ENCODE measurements at regions not wholly inside any gene's neighbourhood (a gene's known extent, or its start where the extent isn't known, plus 50 kb on each side); places are given as distances from the start of the nearest gene placed in this dataset.
"Not testable (repeated sequence)": the region's sequence is repeated elsewhere in the genome, so short reads cannot be mapped to it uniquely, and the experiment has no call there.

DNA sequence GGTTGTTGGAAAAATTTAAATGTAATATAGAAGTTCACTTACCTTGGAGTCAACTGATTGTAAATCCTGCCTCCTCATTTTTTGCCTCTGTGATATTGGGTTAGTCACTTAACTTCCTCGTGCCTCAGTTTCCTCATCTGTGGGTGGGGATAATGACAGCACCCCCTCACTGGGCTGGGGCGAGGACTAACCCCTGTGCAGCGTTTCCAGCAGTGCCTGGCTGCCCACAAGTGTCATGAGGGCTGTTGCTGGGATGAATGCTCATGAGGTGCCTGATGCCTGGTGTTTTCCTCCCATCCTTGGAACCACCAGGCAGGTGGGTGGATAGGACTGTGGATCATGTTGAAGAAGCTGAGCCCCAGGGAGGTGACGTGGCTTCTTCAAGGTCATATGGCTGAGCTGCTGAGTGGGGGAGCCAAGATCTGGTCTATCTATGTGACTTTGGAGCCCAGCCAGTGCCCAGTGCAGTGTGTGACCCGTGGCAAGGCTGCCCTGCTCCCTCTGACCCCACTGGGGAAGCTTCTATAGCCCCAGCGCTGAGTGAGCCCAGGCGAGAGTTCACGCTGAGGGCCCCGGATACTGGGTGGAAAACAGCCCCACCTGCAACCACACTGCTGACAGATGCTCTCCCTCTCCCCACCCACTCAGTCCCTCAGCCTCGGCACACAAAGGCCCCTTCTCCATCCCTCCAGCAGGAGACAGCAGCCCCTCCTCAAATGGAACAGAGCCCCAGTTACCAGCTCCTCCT lies 446.0 kb downstream of the PTPRU start:
- DNase-seq, result no peak

DNA sequence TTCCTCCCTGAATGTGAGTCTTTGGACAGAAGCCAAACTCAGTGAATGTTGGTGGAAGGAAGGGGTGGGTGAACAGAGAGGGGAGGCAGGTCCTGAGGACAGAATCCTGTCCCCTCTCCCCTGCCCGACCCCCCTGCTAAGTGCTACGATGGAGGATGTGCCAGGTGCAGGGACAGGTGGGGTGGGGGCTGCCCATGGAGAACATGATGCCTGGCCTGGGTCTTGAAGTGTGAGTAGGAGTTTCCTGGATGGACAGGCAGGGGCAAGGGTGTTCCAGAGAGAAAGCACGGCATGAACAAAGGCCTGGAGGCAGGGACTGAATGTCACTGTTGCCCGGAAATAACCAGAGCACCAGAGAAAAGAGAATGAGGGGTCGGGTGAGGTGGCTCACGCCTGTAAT lies 445.1 kb downstream of the PTPRU start:
- not testable (repeated sequence) for DNase-seq

DNA sequence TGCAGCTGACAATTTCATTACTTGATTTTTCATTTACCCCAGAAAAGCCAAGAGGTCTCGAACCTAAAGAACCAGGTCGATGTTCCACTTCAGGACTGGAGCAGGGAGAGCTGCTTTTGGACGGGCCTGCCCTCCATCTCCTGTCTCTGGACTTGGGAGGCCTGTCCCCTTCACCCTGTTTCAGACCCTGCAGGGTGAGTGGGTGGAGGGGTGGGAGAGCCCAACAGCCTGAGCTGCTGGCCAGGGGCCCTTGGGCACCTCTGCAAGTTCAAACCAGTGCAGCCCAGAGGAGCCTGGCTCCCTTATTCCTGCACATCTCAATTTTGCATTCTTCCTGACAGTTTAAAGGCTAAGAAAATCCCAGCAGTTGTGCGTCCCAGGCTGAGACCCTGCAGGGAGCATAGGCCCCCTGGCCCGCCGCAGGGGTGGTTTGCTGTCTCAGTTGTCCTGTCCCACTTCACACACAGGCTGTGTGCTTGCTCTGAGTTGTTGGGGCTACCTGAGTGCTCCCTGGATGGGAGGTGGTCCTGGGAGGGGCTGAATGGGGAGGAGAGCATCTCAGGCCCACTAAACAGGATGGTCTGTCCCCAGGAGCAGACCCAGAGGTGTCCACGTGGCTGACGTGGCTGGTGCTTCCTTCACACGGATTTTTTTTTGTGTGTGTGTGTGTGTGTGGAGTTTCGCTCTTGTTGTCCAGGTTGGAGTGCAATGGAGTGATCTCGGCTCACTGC lies 443.7 kb downstream of the PTPRU start:
- no peak for DNase-seq

DNA sequence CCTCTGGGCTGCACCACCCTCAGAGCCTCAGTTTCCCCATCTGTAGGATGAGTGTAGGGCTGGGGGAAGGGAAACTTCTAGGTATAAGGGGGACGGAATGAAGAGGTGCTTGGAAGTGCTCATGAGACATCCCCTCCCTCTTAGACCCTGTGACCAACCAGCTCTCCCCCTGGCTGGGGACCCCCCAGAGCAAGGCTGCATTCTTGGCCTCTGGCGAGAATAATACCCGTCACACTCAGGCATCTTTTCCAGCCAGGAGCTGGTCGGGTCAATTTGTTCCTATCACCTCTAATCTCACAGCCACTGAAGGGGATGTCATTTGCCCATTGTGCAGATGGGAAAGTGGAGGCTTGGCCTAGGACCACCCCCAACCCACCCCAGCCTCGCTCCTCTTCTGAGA lies 443.0 kb downstream of the PTPRU start:
- DNase-seq, result no peak

DNA sequence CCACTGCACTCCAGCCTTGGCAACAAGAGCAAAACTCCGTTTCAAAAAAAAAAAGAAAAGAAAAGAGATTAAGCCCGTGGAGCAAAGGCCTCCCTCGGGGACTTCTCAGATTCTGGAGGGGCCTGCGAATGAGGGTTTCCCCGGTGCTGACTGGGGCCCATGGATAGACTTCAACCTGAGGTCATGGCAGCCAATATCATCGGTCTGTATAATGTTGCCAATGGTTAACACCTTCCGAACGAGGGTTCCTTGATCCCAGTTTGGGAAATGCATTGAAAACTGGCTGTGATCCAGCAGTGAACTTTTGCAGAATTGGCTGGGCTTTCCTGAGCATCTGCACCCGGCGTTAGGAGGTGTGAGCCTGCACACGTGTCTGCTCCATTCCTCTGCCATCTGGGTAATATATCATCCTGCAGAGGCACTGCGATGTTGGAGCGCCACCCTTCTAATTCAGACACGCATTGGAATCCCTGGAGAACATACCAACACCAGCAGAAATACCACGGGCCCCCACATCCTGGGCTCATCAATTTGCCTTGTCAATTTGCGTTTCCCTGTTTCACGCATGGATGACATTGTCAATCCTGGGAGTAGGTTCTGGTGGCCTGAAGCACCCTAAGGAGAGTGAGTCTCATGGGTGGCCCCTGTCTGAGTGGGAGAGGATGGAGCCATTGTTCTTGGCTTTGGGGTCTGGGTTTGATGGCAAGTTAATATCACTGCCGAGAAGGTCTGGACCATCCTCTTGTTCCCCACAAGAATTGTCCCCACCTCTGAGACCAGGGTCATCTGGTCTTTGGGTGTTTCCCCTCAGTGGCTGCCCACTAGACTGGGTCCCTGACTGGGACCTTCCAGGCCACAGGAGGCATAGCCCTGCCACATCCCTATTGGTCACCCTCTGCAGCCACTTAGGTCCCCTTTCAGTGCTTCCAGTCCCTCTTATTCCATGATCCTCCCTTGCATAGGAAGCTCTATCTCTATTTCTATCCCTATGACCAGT lies 441.0 kb downstream of the PTPRU start:
- DNase-seq, result no peak

DNA sequence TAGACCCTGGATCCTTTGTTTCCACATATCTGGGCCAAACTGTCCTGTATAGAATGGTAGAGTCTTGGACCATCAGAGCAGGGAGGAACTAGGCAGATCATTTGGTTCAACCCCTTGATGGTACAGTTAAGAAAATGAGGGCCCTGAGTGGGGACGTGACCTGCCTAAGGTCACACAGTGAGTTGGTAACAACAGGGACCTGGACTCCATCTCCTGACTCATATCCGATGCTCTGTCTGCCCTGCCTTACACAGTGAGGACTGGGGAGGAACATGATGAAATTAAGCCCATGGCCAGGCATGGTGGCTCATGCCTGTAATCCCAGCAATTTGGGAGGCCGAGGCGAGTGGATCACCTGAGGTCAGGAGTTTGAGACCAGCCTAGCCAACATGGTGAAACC lies 440.2 kb downstream of the PTPRU start:
- no peak for DNase-seq

DNA sequence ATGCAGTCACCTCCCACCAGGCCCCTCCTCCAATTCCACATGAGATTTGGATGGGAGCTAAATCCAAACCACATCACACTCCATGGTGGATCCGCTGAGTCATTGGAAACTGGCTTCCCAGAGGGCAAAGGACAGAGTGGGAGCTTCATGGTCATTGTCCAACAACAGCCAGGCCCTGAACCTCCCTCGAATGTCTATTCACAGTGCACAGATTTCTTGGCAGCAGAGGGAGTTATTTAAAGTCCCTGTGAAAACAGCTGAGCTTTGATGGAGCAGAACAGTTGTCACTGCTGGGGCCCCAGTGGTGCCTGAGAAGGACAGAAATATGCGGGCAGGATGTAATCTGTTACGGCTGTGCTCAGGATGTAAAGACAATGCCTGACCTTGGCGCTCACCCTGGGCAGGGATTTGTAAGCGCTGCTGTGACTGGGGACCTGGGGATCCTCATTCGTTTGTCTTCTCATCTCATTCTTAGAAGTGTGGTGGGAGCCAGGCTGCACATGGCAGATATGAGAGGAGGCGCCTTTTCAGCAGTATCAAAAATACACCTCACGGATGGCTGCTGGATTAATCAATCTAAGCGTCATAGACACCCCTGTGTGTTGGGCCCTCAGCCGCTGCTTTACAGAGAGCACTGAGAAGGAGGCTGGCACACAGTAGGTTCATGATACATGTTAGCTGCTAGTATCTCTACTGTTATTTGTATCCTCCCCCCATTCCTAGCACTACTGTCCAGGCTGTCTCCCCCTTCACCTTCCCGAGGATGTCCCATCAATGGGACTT lies 439.4 kb downstream of the PTPRU start:
- no peak for DNase-seq

DNA sequence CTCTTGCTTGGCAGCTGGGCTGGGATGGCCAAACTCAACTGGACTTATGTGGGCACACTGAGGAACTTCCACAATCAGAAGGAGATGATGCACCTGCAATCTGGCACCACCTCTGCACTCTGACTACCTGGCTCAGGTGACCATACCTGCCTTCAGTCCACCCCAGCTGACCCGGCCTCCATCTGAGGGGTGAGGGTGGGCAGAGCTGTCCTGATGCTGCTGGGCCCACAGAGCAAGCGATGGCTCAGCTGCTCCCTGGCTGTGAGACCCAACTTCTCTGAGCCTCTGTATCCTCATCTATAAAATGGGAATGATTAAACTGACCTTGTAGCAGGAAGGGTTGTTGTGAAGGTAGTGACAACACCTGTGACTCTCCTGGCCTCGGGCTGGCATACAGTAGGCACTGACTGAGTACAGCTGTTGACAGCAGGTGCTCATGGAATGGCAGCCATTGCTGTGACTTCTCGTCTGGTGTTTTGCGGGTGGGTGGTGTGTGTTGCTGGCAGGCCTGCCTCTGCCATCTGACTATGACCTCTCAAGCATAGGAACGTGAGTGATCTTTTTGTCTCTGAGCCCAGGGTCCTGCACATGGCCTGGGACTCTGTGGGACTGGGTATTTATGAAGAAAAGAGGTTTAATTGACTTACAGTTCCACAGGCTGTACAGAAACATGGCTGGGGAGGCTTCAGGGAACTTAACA lies 438.5 kb downstream of the PTPRU start:
- DNase-seq, result no peak

DNA sequence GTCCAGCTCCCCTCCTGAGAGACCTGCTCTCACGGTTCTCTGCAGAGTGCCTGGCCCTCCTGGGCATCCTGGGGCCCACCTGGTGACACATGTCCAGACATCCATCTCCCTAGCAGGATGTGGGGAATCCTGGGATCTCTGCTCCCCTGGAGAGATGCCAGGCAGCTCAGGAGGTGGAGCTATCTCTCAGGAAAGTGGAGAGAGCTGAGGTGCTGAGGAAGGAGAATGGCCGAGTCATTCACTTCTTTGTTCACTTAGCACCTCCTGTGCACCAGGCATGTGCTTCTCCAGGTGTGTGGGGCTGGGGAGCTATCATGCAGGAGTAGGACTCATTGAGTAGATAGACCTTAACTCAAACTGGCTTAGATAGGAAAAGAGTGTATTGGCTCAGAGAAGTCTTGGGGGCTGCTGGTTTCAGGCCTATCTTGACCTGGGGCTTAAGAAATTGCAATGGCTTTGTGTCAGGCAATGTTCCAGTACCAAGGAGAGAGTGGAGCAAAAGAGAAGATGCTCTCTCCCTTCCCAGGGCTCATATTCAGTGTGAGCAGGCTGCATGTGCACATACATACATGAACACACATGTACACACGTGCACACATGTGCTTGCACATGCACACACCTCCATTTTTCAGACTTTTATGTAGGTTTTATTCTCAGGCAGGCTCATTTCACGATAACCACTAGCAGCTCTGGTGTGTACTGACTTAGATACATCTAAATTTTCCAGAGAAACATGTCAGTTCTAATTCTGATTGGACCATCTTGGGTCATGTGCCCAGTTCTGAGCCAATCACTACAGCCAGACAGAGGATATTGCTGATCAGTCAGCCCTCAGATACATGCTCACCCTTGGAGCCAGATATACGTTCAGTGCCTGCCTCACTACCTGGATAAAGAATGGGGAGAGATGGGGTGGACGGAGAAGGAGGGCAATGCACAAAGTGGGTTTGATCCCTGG lies 437.6 kb downstream of the PTPRU start:
- DNase-seq, result no peak

DNA sequence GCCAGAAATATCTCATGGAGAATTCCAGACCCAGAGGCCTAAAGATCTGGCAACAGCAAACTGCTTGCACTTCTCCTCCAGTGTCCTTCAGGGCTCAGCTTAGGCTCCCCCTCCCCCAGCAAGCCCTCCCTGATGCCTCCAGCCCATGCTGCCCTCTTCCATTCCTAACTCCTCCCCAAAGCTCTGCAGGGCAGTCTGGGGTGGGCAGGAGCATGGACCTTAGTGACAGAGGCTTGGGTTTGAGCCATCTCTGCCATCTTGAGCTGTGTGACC lies 436.8 kb downstream of the PTPRU start:
- DNase-seq, result no peak

DNA sequence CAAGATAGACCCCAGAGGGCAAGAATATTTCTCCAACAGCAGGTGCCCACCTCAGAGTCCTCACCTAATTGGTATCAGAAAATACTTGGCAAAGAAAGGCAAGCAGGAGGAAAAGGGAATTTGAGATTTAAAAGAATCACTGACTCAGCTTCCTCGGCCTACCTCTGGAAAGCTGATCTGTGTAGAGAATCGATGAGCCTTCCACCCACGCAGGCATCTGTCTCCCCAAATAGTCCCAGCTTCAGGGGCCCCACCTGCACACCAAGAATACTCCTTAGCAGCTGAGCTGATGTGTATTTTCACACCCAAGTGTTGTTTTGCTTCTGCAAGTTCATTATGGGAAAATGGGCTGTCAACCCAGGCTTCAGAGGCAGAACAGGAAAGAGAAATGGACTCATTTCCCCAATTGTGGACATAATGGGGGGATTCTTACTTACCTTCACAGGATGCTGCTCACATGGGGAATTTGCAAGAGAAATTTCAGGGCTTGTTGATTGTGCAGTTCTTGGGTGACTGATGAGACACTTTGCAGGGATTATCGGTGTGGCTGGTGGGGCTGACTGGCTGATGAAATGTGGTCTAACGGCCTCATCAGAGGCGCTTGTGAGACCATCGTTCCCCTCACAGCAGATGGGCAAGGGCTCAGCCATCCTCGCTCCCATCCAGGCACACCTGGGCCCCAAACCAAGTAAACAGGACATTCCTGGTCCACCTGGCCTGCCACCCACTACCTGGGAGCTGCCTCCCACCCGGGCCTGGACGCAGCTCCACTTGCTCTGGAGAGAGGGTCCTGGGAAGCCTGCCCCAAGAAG lies 436.3 kb downstream of the PTPRU start:
- no peak for DNase-seq

DNA sequence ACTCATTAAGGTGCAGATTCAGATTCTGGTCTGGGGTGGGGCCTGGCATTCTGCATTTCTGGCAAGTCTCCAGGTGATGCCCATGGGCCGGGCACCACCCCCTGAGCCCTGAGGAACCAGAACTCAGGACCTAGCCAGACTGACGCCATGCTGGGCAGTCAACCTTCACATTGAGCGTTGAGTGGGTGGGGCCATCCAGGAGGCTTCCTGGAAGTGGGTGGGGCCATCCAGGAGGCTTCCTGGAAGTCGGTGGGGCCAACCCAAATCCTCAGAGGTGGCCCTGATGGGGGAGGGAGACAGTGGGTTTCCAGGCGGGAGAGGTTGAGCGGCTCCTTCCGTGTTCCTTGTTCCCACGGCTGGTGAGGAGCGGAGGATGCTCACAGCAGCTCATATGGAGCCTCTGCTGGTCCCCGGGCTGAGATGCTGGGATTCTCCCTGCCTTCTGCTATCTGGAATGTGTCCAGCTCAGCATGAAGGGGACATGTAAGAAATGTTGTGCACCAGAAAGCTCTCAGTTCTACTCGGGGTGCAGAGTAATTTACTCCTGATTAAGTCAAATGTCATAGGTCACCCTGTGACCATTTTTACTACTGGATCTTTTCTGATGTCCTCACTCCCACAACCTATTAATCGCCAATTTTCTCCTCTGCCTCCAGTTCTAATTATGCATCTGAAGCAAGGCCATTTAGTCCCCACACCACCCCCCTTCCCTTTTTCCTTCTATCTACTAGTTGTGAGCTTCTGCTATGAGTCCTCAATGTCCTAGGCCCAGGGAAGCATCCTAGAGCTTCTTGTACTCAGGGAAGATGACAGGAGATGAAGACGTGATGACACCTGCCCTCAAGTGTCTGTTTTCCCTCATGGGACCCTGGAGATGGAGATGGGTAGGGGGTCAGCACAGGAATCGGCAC lies 435.4 kb downstream of the PTPRU start:
- DNase-seq, result no peak

DNA sequence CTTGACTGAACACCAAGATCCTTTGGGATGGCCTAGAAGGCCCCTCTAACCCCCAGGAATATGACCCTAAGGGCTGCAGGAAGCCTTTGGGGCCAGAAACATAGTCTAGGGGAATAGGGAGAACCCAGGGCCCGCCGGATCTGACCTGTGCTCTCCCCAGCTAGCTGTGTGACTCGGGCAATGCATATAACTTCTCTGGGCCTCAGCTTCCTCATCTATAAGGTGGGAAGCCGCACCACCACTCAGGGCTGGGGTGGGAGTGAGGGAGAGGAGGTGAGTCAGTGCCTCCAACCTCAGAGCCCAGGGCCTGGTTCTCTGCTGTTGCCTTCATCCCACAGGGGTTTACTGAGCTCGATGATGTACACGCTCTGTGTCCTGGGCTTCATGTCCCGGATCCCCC lies 434.4 kb downstream of the PTPRU start:
- DNase-seq, result no peak

DNA sequence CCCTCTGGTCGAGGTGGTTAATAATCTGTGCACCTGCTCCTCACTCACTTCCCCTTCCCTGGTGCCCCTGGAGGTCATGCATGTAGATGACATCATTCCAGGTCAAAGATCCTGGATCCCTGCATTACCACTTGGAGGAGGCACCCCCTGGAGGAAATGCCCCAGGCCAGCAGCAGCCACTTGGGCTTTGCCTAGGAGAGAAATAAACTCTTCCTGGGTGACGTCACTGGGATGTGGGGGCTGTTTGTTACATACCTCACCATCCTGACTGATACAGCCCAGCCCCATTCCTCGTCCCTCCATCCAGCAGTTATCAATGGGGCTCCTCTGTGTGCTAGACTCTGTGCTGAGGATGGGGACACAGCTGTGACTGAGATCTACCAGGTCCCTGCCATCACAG lies 433.6 kb downstream of the PTPRU start:
- no peak for DNase-seq

DNA sequence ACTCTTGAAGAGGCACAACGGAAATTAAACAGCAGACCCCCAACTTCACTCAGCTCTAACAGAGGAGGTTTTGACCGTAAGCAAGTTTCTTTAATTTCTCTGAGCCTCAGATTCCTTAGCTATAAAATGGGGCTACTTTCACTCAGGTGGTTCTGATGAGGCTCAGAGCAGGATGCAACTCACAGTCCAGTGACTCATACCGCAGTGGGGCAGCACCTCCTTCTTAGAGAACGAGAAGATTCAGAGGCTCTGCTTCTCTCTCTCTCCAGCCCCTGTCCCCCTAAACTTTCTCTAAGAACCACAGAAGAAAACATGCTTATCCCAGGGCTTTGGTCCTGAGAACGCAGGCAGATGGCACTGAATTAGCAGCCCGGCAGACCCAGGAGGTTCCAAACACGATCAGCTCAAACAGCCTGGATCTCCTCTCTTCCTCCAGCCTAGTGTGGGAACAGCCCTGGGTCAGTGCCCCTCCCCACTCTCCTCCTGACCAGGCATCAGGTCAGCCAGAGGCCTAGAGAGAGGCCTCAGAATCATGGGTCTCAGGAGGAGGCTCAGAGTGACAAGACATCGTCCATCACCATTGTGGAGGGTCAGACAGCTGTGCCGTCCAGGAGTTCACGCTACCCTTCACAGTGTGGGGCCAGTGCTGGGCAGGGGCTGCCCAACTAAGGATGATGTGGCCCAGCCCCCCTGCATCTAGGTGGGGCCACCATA lies 433.0 kb downstream of the PTPRU start:
- DNase-seq, result no peak

DNA sequence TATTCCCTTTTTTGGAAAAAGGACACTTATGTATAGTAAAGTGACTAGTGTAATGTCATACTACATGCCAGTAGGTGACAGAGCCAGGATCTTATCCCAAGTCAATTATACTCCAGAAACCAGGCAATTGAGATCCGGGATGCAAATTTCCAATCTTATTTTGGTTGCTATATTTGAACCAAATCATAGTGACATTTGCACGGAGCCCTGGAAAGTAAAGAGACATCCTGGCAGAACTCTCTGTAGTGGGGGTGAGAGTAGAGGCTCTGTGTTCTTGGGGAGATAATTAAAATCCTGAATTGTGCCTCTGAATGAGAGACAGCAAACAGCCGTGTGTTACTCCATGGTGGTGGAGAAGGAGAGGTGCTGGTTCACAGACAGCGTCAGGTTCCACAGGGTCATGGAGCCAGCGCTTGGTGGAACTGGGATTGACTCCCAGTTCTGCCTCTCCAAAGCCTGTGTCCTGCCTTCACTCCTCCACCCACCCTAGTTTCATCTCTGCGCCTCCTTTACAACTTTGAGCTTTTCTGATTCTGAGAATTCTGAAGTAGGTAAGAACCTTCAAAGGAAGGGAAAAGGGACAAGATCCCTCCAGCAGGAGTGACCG lies 432.3 kb downstream of the PTPRU start:
- no peak for DNase-seq

DNA sequence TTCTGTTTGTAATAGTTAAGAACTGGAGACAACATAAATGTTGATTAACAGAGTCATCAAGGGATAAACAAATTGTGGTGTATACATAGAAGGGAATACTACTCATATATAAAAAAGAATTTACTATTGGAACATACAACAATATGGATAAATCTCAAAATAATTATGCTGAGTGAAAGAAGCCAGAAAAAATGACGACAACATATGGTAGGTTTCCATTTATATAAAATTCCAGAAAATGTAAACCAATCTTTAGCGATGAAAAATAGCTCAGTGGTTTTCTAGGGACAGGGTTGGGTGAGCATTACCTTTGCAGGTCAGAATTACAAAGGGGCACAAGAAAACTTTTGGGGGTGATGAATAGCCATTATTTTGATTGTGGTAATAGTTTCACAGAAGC lies 431.6 kb downstream of the PTPRU start:
- no peak for DNase-seq

DNA sequence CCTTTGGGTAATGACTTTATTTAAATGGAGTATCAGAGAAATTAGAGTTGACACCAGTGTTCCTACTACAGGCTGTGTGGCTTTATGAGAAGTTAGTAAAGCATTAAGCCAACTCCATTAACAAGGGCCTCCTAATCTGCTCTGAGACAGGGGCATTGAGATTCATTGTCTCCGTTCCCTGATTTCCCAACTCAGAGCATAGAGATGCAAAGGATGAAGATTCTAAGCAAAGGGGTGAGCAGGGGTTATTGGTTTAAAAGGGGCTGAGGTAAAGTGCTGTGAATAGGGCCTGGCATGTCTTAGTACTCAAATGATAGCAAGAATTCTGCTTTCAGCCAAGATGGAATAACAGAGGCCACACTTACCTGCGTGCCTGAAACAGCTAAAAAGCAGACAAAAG lies 428.4 kb downstream of the PTPRU start:
- DNase-seq, result no peak

Data from activated T-cell treated with anti-CD3 and anti-CD28 coated beads, Interleukin-2, amount 50 U/mL, for 1 hour (primary cell).